ENCODE measurements at regions not wholly inside any gene's neighbourhood (a gene's known extent, or its start where the extent isn't known, plus 50 kb on each side); places are given as distances from the start of the nearest gene placed in this dataset.

DNA sequence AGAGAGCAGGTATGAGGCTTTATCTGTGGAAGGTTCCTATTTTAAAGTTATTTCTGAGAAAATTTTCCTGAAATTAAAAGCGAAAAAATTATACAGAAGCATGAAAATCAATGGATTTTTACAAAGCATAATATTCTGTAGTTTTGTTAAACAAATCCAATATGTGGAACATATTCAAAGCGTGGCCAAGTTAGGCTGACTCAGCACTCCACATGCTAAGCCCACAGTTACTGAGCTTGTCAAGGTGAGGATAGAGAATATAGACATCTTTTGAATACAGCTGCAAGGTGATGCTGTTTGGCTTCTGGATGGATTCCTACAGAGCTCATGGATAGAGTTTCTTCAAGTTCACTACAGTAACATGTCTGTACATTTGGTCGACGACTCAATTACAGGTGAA lies 302.5 kb downstream of the C3orf38 start:
- Histone ChIP-seq H3K27ac (ENCODE audit: low read depth, low read length) (no peak overlapping the region), H3K79me2 (ENCODE audit: control insufficient read depth in 1 of 2, insufficient read depth in 2 of 2, low read length in 2 of 2) (no peaks in the 10 kb centered on the region), H4K5ac (ENCODE audit: insufficient read length, low read depth, low read length) (no peak overlapping the region), H2BK5ac (ENCODE audit: low read depth, low read length) (no peak overlapping the region), H2AFZ (ENCODE audit: low read length) (no peak overlapping the region), H2BK15ac (ENCODE audit: low read length) (no peak overlapping the region), H4K91ac (replicated peaks; ENCODE audit: insufficient read length, low read length) (no peak overlapping the region), H3K23me2 (ENCODE audit: low read depth, low read length) (no peaks in the 10 kb centered on the region), H3K27me3 (replicated peaks in 1 of 4; ENCODE audit: control insufficient read depth in 3 of 4, extremely low read depth in 1 of 4, insufficient read depth in 3 of 4, low read length in 3 of 4) (no peaks in the 10 kb centered on the region), H4K8ac (ENCODE audit: extremely low read depth, insufficient read depth, low read length) (no peak overlapping the region), H3K14ac (ENCODE audit: insufficient read length) (no peak overlapping the region), H3K36me3 (ENCODE audit: control insufficient read depth in 2 of 4, insufficient read depth in 4 of 4, low read length in 3 of 4) (no peaks in the 10 kb centered on the region), H2BK120ac (replicated peaks; ENCODE audit: low read depth, low read length) (no peak overlapping the region), H3K9ac (replicated peaks in 1 of 4; ENCODE audit: extremely low read depth in 1 of 4, low read depth in 3 of 4, low read length in 3 of 4) (no peak overlapping the region), H3K4me1 (replicated peaks in 1 of 4; ENCODE audit: control insufficient read depth in 3 of 4, insufficient read depth in 4 of 4, low read length in 3 of 4) (no peaks in the 10 kb centered on the region), H3K18ac (ENCODE audit: extremely low read depth, low read length) (no peak overlapping the region), H3K23ac (ENCODE audit: insufficient read length) (no peak overlapping the region), H3K4ac (replicated peaks; ENCODE audit: insufficient read length, low read depth, low read length) (no peak overlapping the region), H3K4me3 (ENCODE audit: extremely low read depth in 1 of 4, insufficient read depth in 2 of 4, low read depth in 3 of 4, low read length in 4 of 4) (no peak overlapping the region), H2BK20ac (ENCODE audit: low read length) (no peak overlapping the region), H4K20me1 (replicated peaks in 1 of 2; ENCODE audit: control insufficient read depth in 1 of 2, insufficient read depth in 2 of 2, low read length in 2 of 2) (no peaks in the 10 kb centered on the region), H3K79me1 (ENCODE audit: low read depth, low read length) (no peaks in the 10 kb centered on the region), H3K56ac (replicated peaks; ENCODE audit: insufficient read length, low read depth, low read length) (no peak overlapping the region), H3K9me3 (ENCODE audit: insufficient read depth in 2 of 2, low read depth in 1 of 2, low read length in 1 of 2) (no peaks in the 10 kb centered on the region), H2AK5ac (ENCODE audit: low read depth, low read length) (no peak overlapping the region), H3K4me2 (ENCODE audit: insufficient read depth in 1 of 2, low read depth in 2 of 2, low read length in 2 of 2) (no peak overlapping the region), H2BK12ac (ENCODE audit: low read depth, low read length) (no peak overlapping the region)
- no peak for DNase-seq (ENCODE audit: low read depth in 1 of 2, low spot score in 2 of 2)
- WGBS, 2 experiments (ENCODE audit: extremely low coverage in 1 of 2, insufficient coverage in 1 of 2, insufficient read length in 1 of 2, insufficient replicate concordance in 2 of 2, low coverage in 1 of 2, low lambda C conversion rate in 2 of 2, missing lambda C conversion rate in 1 of 2) = 92% methylated on average over 4 of the region's 4 CpGs; no CpG with 5 or more reads in 1 of the 2 experiments
- TF ChIP-seq HDAC6 (IDR thresholded peaks at IDR 0.05; ENCODE audit: low read depth, low read length) (no peak), GTF2F1 (IDR thresholded peaks at IDR 0.05; ENCODE audit: borderline replicate concordance, low read depth, low read length) (no peak), CHD1 (IDR thresholded peaks at IDR 0.05; ENCODE audit: low read depth, low read length) (no peak), ZNF274 (IDR thresholded peaks at IDR 0.05; ENCODE audit: borderline replicate concordance, extremely low read depth, low read length) (no peak), ASH2L (IDR thresholded peaks at IDR 0.05; ENCODE audit: low read length) (no peak), CHD2 (IDR thresholded peaks at IDR 0.05; ENCODE audit: low read length) (no peak), RBBP5 (IDR thresholded peaks at IDR 0.05; ENCODE audit: borderline replicate concordance, low read depth, low read length) (no peak), JUN (IDR thresholded peaks at IDR 0.05; ENCODE audit: low read depth, low read length) (no peak)
- CTCF ChIA-PET (ENCODE audit: partially characterized antibody) = interaction anchor here (0.6 to 0.7 kb wide), 2 partner anchors 15 to 23 kb away, joined by 3 read pairs; no protein-coding TSS in a partner anchor
- POLR2A ChIA-PET (ENCODE audit: partially characterized antibody) = no interaction called here
- no peak for FAIRE-seq

Data from H1 (cell line).